HG02759 (cell line): ENCODE measurements at regions not wholly inside any gene's neighbourhood (a gene's known extent, or its start where the extent isn't known, plus 50 kb on each side); places are given as distances from the start of the nearest gene placed in this dataset.
"Not testable (repeated sequence)": the region's sequence is repeated elsewhere in the genome, so short reads cannot be mapped to it uniquely, and the experiment has no call there.

ENCODE experiments used
- ATAC-seq: cut with Tn5 transposase; IDR thresholded peaks from one replicate; pipeline ENCODE4 v1.9.1; 2021; ENCODE audit warnings: mild to moderate bottlenecking, moderate library complexity; ENCODE audit not compliant: unreplicated experiment

DNA sequence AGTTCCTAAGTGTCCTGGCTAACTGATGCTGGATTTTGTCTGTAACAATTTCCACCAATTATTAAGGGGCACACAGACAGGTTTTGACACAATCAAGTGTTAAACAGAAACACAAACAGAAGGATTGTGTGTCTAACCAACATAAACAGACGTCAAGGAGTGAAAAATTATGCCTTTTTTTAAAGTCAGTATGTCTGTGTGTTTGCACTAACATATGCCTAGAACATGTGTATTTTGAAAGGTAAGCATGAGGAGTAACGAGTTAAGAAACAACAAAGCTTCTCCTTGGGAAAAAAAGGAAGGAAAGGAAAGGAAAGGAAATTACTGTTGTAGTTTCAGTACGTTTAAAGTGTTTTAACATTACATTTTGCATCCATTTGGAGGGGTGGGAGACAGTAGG, 466.3 kb upstream of the ID4 start:
- no peak for ATAC-seq

DNA sequence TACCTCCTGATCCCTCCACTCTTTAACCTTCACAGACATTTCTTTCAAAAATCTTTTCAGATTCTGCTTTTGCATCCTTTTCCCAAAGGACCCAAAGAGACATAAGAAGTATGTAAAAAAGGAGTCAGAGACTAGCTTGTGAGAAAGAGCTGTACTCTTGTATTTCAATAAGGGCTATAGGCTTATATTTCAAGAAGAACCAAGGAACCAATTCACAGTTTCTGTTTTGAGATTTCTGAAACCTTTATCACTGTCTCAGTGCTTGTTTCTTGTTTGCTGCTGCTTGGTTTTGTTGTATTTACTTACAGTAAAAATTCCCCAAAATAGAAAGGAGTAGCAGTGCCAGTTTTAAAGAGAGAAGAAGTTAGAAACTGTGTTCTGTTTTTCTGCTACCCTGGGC, 461.6 kb upstream of the ID4 start:
- ATAC-seq = no peak

DNA sequence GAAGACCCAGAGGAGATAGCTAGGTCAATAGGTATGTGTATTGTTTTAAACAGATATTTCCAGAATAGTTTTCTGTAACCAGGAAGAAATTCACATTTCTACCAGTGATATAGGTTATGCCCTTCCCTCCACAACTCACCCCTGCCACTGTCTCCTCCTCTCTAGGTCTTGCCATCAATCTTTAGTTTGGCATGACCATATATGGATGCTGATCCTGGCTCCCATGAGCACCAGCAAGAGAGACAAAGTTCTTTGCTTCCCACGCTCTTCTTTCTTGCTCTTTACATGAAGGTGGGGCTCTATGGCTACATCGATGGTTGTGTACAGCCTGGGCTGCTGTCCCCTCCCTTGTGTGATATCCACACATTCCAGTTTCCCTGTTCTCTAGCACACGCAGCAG, 459.4 kb upstream of the ID4 start:
- no peak for ATAC-seq

DNA sequence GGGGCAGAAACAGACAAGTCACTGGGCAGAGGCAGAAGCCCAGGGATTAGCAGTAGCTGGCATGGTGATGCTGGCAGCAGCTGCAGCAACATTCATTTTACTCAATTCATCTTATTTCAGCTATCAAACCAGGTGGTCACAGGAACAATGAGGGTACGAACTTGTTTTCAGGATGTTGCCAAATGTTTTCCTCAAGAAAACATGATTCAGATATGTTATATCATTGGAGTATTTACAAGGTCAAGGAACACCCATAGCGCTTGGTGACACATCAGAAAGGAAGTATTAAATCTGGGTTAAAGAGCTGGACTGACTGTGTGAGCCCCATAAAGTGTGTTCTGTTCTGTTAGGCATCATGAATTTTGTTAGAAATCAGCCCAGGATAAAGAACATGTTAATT, 456.9 kb upstream of the ID4 start:
- no peak for ATAC-seq

DNA sequence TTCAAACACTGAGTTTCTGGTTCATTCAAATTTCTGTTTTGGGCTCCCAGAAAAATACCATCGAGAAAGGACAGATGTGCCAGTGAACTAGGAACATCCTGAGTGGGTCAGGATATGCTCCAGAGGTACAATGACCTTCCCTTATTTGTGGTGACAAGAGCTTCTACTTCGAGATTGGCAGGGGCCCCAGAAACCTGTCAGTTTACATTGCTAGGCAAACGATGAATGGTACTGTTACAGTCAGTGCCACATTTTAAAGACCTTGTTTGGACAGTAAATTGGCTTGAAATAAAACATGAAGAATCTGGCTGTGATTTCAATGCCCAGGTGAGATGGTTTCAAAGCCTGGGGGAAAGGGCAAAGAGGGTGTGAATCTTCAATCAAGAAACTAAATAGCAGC, 454.5 kb upstream of the ID4 start:
- no peak for ATAC-seq

DNA sequence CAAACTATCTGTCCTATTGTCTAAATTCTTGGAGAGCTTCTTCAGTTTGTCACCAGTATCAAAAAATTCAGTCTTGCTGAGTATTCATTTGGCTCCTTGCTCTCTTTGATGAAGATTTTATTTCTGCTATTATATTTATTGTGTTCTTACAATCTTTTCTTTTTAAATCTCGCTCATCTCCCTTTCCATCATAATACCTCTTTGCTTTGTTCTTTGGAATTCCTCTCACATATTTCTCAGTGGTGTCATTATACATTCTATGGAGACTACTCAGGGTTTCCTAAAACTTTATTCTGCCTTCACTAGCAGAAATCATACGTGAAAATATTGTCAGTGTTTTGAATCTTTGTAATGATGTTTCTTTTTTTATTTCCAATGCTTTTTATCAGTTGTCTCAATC, 445.2 kb upstream of the ID4 start:
- no peak for ATAC-seq

DNA sequence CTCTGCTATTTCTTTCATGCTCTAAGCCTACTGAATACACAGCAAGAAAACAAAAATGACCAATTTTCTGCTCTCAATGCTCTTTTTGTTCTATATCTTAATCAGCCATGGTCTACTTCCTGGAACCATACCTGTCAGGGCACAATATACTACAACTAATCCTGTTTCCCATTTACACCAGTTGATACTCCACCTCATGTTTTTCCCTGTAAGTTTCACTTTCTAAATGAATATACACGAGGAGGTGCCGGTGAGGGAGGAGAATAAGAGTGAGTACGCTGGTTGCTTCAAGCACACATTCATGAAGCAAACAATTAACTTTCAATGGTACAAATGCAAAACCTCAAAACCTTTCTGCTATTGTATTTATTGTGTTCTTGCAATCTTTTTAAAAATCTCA, 443.1 kb upstream of the ID4 start:
- no peak for ATAC-seq

DNA sequence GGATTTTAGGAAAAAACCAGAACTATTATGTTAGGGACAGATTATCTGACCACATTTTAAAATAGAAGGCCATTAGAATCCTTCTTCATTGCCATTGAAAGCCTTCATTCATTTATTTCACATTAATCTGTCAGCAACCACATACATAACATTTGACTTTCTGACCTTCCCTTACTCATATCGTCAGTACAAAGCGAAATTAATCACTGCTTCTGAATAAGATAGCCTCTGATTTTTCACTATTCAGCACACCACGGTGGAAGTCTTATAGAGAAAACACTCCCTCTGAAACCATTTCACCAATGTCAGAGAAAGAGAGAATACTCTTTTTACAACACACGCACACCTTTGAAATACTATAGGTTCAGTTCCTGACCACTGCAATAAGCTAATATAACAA, 442.5 kb upstream of the ID4 start:
- no peak for ATAC-seq

DNA sequence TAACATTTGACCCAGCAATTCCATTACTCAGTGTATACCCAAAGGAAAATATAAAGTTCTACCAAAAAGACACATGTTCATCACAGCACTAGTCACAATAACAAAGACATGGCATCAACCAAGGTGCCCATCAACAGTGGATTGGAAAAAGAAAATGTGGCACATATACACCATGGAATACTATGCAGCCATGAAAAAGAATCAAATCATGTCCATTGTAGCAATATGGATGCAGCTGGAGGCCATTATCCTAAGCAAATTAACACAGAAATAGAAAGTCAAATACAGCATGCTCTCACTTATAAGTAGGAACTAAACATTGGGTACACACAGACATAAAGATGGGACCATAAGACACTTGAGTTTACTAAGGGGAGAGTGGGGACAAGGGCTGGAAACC, 441.9 kb upstream of the ID4 start:
- ATAC-seq = no peak

DNA sequence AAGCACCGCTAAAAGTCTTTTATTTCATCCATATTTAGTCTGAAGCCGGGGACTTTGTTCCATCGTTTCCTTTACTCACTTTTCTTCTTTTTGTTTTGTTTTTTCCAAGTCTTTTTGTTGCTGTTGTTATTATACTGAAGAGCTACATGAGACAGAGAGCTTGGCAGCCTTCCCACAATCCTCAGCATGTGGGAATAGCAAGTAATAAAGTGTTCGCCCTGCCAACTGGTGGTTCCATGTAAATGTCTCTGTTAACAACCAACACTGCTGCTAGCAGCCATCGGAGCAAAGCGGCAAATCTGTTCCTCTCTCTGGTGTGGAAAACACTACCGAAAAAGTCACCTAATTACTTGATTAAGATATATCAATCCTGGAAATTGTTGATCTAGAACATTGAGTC, 437.8 kb upstream of the ID4 start:
- ATAC-seq = no peak

DNA sequence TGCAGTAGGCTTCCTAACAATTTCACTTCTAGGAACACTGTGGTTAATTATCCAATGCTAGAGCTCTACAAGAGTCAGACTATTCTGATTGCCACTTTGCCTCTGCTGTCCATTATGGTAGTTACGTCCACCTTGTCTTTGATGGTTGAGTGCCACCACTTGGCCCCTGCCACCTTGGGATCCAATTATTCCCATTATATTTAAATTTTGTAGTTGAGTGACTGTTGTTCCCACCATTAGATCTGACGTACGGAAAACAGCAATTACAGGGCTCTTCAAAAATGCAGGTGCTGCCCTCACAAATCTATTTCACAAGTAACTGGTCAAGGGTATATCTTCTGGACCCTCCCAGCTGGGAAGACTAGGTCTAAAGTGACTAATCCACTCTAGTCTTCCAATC, 432.3 kb upstream of the ID4 start:
- not testable (repeated sequence) for ATAC-seq

DNA sequence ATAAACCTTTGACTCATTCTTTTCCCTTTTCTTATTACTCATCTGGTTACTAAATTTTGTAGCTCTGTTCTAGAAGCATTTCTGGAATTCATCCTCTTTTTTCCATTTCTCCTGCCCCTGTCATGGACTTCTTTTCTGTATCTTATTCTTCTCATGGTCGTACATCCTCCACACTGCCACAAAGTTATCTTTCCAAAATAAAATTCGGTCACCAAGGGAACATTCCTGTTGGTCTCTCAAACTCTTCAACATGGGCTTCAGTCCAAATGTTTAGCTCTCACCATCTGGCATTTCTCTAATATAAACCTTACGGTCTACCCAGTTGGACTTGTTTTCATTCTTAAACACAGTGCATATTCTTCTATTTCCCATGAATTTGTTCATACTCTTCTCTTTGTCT, 428.8 kb upstream of the ID4 start:
- ATAC-seq = no peak

DNA sequence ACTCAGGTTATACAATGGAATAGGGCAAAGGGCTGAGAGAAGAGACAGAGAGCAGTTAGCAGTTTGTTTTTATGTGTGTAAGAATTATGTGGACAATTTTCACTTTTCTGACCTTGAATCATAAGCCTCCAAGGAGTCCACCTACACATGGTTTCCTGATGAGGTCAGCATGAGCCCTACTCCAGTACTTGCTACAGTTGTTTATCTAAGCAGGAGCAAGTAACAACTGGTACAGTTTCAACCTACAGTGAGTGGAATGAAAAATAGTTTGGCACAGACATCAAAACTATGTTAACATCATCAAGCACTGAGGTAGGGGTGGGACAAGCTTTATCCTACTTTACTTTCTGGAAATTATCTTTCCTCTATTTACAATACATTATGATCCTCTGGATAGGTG, 426.7 kb upstream of the ID4 start:
- no peak for ATAC-seq

DNA sequence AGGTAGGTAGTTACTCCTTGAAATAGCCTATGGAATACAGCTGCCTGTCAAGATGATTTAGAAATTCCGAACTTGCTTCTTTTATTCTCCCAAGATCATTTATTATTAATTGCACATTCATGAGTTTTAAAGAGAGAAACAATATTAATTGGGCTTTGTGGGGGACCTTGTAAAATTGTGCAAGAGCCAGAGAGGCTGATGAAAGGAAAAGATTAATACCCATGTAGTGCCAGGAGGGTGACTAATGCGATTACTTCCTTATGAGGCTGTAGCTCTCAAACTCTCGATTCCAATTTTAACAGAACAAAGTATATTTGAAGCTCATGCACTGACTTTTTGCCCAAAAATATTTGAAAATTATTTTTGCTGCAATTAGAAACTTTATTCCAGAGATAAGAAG, 423.8 kb upstream of the ID4 start:
- ATAC-seq = no peak

DNA sequence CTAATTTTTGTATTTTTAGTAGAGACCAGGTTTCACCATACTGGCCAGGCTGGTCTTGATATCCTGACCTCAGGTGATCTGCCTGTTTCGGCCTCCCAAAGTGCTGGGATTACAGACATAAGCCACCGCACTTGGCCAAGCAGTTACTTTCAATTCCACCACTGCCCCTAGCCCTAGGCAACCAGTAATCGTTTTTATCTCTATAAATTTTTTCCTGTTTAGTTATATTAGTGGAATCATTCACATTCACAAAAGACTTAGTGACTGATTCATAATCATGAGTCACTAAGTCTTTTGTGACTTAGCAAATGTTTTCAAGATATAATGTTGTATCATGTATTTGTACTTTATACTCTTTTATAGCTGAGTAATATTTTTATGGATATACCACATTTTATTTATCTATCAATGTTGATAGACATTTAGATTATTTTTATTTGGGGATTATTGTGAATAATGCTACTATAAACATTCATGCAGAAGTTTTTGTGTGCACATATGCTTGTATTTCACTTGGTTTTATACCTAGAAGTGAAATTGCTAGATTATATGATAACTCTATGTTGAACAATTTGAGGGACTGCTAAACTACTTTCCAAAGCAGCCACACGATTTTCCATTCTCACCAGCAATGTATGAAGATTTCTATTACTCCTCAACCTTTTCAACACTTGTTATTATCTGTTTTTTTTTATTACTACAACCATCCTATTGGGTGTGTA, 421.4 kb upstream of the ID4 start:
- no peak for ATAC-seq

DNA sequence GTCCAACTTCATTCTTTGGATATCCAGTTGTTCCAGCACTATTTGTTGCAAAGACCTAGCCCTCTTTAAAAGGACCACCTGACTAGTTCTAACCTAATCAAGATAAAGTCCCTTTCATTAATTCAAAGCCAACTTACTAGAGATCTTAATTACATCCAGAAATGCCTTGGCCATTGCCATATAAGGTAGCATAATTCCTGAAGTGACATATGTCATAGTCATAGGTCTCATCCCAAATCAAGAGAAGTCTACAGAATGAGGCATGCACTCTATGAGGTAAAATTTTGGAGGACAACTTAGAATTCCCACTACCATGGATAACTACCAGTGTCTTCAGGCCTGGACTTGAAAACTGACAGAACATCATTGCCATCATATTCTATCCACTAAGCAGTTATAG, 420.4 kb upstream of the ID4 start:
- ATAC-seq = no peak

DNA sequence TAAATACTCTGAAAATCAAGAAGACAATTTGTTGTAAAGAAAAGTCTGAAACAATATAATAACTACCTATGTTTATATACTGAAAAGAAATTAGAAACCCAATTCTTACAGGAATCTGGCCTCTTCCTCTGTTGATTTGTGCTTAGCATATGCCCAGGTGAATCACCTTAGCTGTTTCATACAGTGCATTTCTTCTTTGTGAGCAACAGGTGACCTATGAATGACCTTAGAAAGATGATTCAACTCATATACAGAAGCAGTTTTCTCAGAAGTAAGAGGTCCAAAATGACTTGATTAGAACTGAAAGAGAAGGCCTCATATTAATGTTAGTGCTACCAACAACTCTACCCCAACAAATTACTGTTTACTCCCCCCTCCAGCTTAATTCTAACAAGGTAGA, 419.5 kb upstream of the ID4 start:
- ATAC-seq = no peak

DNA sequence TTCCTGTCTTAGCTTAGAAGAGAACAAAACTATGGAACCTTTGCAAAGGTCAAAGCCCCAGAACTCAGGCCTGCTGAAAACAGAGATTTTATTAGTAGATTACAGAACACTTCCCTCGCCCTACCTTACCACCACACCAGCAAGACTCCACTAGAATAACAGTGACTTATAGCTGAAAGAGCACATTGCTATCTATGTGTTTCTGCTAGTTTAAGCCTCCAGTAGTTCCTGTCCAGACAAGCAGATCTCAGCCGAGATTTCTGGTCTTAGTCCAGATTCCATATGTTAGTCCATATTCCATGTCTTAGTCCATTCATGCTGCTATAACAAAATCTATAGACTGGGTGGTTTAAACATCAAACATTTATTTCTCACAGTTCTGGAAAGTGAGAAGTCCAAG, 412.3 kb upstream of the ID4 start:
- ATAC-seq = no peak

DNA sequence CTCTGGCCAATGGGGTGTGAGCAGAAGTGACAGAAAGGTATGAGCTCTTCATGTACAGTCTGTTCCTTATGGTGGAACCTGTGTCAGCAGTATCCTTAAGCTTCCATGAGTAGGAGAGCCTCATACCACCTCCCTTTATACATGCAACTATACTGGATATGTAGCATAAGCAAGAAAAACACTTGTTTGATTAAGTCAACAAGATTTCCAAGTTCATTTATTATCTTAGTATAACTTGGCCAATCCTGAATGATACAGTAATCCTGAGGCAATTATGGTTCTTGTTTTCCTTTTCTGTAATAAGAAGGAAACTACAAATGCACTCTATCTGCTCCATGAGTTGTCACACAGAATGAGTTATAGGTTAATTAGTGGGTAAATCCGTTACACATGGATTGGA, 409.6 kb upstream of the ID4 start:
- no peak for ATAC-seq

DNA sequence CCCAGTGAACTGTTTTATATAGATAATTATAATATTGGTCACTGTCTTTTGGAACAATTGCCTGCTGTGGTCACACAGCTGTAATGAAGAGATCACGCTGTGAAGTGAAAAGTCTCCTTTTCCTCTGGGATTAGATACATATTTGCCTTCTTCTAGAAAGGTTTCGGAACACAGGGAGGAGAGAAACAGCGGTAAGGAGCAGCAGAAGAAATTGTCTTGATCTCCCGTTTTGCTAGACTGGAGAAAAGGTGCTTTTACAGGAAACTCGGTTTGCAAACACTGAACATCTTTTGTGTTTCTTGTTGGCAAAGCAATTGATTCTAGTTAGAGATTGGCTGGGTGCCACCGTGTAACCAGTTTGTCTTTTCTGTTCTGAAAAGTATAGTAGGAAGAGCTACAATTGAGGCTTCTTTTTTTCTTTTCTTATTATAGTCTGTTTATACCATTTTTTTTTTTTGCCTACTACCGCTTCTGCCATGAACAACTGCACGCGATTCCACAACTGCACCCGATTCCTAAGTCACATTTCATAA, 404.1 kb upstream of the ID4 start:
- no peak for ATAC-seq

DNA sequence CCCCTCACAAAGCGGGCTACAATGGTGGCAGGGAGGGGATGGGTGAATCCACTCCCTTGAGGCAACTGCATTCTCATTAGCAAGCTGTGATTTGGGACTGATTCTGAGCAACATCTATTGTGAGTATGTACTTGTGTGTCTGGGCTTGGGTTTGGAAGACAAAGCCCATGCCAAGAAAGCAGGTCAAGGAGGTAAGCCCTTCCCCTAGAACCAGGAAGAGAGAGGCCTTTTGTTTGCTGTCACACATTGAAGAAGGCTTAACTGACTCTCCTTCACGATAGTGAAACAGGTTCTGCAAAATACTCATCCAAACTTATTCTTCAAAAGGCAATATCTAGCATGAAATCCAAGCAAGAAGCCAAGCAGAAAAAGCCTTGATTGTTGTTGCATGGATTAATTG, 403.1 kb upstream of the ID4 start:
- ATAC-seq = no peak

DNA sequence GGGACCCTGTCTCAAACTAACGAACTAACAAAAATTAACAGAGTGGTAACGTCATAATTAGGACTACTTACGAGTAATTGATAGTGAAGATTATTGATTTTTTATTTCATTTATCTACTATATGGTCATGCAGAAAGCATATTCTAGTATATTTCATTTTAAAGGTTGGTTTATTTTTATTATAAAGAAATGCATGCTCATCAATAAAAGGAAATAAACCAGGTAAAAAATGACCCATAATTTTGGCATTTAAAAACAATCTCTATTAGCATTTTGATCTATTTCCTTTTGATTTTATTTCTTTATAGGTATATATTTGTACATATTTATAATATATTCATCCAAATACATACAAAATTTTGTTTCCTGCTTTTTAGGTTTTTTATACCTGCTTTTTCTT, 401.4 kb upstream of the ID4 start:
- ATAC-seq = no peak
